ENCODE measurements at regions not wholly inside any gene's neighbourhood (a gene's known extent, or its start where the extent isn't known, plus 50 kb on each side); places are given as distances from the start of the nearest gene placed in this dataset.

GRCh38 chr13:21934284-21934683 lies 263.4 kb downstream of the FGF9 start:
- Mint-ChIP-seq H3K27ac (no peak overlapping the region), H3K9me3 (no peaks in the 10 kb centered on the region), H3K27me3 (no peaks in the 10 kb centered on the region), H3K4me3 (no peak overlapping the region), H3K36me3 (ENCODE audit: low read depth) (no peaks in the 10 kb centered on the region), H3K4me1 (ENCODE audit: low read depth) (no peaks in the 10 kb centered on the region)

- Mint-ChIP-seq H3K9me3 (no peaks in the 10 kb centered on the region), H3K4me3 (no peak overlapping the region), H3K36me3 (ENCODE audit: low read depth) (no peaks in the 10 kb centered on the region), H3K27me3 (no peaks in the 10 kb centered on the region), H3K27ac (no peak overlapping the region), H3K4me1 (ENCODE audit: low read depth) (no peaks in the 10 kb centered on the region)
These were observed 265.8 kb downstream of the FGF9 start for GRCh38 chr13:21936674-21937073.

DNA sequence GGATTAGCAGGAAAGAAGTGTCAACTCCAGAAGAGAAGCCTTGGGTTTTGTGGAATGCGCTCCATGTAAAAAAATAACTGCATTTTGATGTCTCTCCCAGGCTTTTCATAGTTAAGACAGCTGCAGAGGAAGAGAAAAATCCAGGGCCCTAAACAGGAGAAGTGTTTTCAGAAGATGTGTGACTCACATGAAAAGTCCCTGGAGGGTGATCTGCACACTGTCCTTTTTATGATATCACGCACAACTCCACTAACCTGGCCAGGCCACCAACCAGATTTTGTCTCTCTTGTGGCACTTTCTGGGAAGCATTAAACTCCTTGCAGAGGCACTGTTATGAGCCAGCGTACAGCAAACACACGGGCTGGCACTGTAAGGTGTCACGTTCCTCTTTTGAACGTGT lies 267.3 kb downstream of the FGF9 start:
- Mint-ChIP-seq H3K27ac (no peak overlapping the region), H3K36me3 (ENCODE audit: low read depth) (no peaks in the 10 kb centered on the region), H3K4me1 (ENCODE audit: low read depth) (no peaks in the 10 kb centered on the region), H3K9me3 (peaks cover 5% of the 10 kb centered on the region), H3K27me3 (no peaks in the 10 kb centered on the region), H3K4me3 (no peak overlapping the region)

DNA sequence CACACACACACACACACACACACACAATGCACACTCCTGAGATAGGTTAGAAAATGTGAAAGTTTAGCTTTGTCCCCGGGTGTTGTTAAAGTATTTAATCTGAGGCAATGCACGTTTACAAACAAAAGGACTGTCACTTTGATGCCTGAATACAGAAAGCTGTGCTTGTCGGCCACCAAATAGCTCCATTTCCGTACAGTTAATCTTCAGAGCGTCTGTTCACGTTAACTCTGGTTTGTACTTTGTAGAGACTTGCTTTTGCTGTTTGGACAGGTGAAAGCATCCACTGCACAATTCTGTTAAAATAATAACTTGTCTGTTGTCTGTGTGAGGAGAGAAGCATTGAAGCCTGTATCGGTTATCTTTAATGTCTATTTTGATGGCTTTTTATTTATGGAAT lies 267.8 kb downstream of the FGF9 start:
- no peak overlapping the region for H3K4me3 Mint-ChIP-seq
- peaks cover 4% of the 10 kb centered on the region for H3K36me3 Mint-ChIP-seq (ENCODE audit: low read depth)
- H3K27me3 Mint-ChIP-seq: no peaks in the 10 kb centered on the region
- no peaks in the 10 kb centered on the region for H3K4me1 Mint-ChIP-seq (ENCODE audit: low read depth)
- H3K27ac Mint-ChIP-seq: no peak overlapping the region
- peaks cover 10% of the 10 kb centered on the region for H3K9me3 Mint-ChIP-seq

DNA sequence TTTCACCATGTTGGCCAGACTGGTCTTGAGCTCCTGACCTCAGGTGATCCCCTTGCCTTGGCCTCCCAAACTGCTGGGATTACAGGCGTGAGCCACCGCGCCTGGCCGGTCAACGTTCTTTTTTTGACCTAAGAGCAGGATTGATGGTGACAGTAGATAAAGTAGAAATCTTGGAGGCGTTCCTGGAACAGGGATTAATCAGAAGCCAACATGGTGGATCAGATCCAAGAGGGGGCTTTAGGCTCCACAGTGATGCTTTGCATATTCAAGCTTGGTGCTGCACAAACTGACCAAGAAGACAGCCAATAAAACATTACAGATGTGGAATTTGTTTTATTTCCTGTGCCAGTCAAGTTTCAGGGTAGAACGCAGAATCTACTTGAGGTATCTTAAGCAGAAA lies 271.2 kb downstream of the FGF9 start:
- Mint-ChIP-seq H3K4me3 (no peak overlapping the region), H3K36me3 (ENCODE audit: low read depth) (peaks cover 13% of the 10 kb centered on the region), H3K27ac (no peak overlapping the region), H3K4me1 (ENCODE audit: low read depth) (no peaks in the 10 kb centered on the region), H3K27me3 (no peaks in the 10 kb centered on the region), H3K9me3 (peaks cover 28% of the 10 kb centered on the region)

GRCh38 chr13:21944610-21945009 lies 273.7 kb downstream of the FGF9 start:
- no peak overlapping the region for H3K4me3 Mint-ChIP-seq
- no peaks in the 10 kb centered on the region for H3K4me1 Mint-ChIP-seq (ENCODE audit: low read depth)
- no peaks in the 10 kb centered on the region for H3K27me3 Mint-ChIP-seq
- H3K36me3 Mint-ChIP-seq (ENCODE audit: low read depth): peaks cover 13% of the 10 kb centered on the region
- no peak overlapping the region for H3K27ac Mint-ChIP-seq
- peaks cover 28% of the 10 kb centered on the region for H3K9me3 Mint-ChIP-seq

GRCh38 chr13:21945195-21945594 lies 274.3 kb downstream of the FGF9 start:
- Mint-ChIP-seq H3K4me3 (no peak overlapping the region), H3K9me3 (peaks cover 28% of the 10 kb centered on the region), H3K27me3 (no peaks in the 10 kb centered on the region), H3K27ac (no peak overlapping the region), H3K36me3 (ENCODE audit: low read depth) (peaks cover 13% of the 10 kb centered on the region), H3K4me1 (ENCODE audit: low read depth) (no peaks in the 10 kb centered on the region)

DNA sequence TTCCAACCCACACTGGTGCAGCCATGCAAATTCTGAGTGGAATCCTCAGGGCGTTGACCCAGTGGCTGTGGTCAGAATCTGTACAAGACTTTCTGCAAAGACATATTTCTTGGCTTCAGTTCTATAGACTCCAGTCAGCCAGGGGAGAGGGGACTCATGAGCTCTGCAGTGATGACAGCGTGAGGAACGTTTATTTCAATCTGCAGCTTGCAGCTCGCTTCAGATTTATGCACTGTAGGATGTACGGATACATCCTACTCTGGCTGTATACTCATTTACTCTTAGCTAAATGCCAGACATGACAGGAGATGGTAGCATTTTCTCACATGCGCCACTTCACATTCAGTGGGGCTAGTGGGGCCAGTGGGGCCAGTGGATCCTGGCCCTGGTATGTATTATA lies 276.1 kb downstream of the FGF9 start:
- H3K27me3 Mint-ChIP-seq: no peaks in the 10 kb centered on the region
- H3K36me3 Mint-ChIP-seq (ENCODE audit: low read depth): peaks cover 13% of the 10 kb centered on the region
- H3K27ac Mint-ChIP-seq: no peak overlapping the region
- no peak overlapping the region for H3K4me3 Mint-ChIP-seq
- no peaks in the 10 kb centered on the region for H3K4me1 Mint-ChIP-seq (ENCODE audit: low read depth)
- H3K9me3 Mint-ChIP-seq: peaks cover 28% of the 10 kb centered on the region

- no peak overlapping the region for H3K27ac Mint-ChIP-seq
- H3K4me1 Mint-ChIP-seq (ENCODE audit: low read depth): no peaks in the 10 kb centered on the region
These were observed 278.0 kb downstream of the FGF9 start for GRCh38 chr13:21948769-21949474.

DNA sequence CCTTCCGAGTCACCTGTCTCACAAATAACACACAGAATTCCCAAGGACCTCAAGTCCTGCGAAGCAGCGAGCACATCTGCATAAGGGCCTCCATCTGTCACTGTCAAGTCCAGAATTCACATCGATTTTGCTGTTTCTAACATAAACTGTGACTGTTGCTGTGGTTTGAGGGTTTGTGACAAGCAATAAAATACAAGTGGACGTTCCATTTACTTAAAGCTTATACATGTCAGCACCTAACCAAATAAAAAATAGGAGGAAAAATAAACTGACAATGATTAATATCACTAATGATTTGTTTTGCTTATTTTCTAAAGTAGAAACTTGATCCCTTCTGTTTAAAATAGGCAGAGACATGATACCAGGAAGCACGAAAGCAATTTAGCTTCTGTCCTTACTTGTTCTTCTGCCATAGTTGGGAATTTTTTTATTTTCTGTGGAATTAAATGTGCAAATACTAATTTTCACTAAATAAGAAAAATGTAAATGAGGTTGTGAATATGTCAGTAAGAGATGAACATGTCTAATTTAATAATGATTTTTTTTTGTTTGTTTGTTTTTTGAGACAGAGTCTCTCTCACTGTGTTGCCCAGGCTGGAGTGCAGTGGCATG lies 279.1 kb downstream of the FGF9 start:
- Mint-ChIP-seq H3K4me3 (no peak overlapping the region), H3K27ac (no peak overlapping the region), H3K36me3 (ENCODE audit: low read depth) (peaks cover 4% of the 10 kb centered on the region), H3K27me3 (no peaks in the 10 kb centered on the region), H3K4me1 (ENCODE audit: low read depth) (no peaks in the 10 kb centered on the region), H3K9me3 (peaks cover 13% of the 10 kb centered on the region)

More at GRCh38 chr13:21948769-21949474, 278.0 kb downstream of the FGF9 start:
- H3K4me3 Mint-ChIP-seq: no peak overlapping the region
- H3K36me3 Mint-ChIP-seq (ENCODE audit: low read depth): peaks cover 6% of the 10 kb centered on the region
- H3K27me3 Mint-ChIP-seq: no peaks in the 10 kb centered on the region
- H3K9me3 Mint-ChIP-seq: peaks cover 17% of the 10 kb centered on the region

- no peaks in the 10 kb centered on the region for H3K27me3 Mint-ChIP-seq
- no peaks in the 10 kb centered on the region for H3K4me1 Mint-ChIP-seq (ENCODE audit: low read depth)
- no peak overlapping the region for H3K27ac Mint-ChIP-seq
- no peaks in the 10 kb centered on the region for H3K36me3 Mint-ChIP-seq (ENCODE audit: low read depth)
- H3K9me3 Mint-ChIP-seq: peaks cover 4% of the 10 kb centered on the region
- H3K4me3 Mint-ChIP-seq: no peak overlapping the region
These were observed 285.8 kb downstream of the FGF9 start for GRCh38 chr13:21956666-21957065.

- peaks cover 7% of the 10 kb centered on the region for H3K9me3 Mint-ChIP-seq
- no peaks in the 10 kb centered on the region for H3K36me3 Mint-ChIP-seq (ENCODE audit: low read depth)
- no peak overlapping the region for H3K27ac Mint-ChIP-seq
- H3K4me1 Mint-ChIP-seq (ENCODE audit: low read depth): no peaks in the 10 kb centered on the region
- H3K4me3 Mint-ChIP-seq: no peak overlapping the region
- H3K27me3 Mint-ChIP-seq: peaks cover 3% of the 10 kb centered on the region
These were observed 287.0 kb downstream of the FGF9 start for GRCh38 chr13:21957833-21958232.

- H3K4me3 Mint-ChIP-seq: no peak overlapping the region
- no peaks in the 10 kb centered on the region for H3K4me1 Mint-ChIP-seq (ENCODE audit: low read depth)
- H3K36me3 Mint-ChIP-seq (ENCODE audit: low read depth): no peaks in the 10 kb centered on the region
- no peak overlapping the region for H3K27ac Mint-ChIP-seq
- H3K9me3 Mint-ChIP-seq: peaks cover 4% of the 10 kb centered on the region
- H3K27me3 Mint-ChIP-seq: peaks cover 3% of the 10 kb centered on the region
These were observed 289.2 kb downstream of the FGF9 start for GRCh38 chr13:21960108-21960507.

- Mint-ChIP-seq H3K9me3 (peaks cover 4% of the 10 kb centered on the region), H3K27me3 (peaks cover 3% of the 10 kb centered on the region)
These were observed 293.8 kb downstream of the FGF9 start for GRCh38 chr13:21964686-21965085.

GRCh38 chr13:21965095-21965494 lies 294.2 kb downstream of the FGF9 start:
- Mint-ChIP-seq H3K9me3 (peaks cover 4% of the 10 kb centered on the region), H3K27ac (no peak overlapping the region), H3K4me1 (ENCODE audit: low read depth) (no peaks in the 10 kb centered on the region), H3K4me3 (no peak overlapping the region), H3K27me3 (peaks cover 3% of the 10 kb centered on the region), H3K36me3 (ENCODE audit: low read depth) (no peaks in the 10 kb centered on the region)

More at GRCh38 chr13:21964686-21965085, 293.8 kb downstream of the FGF9 start:
- Mint-ChIP-seq H3K4me1 (ENCODE audit: low read depth) (no peaks in the 10 kb centered on the region), H3K27ac (no peak overlapping the region), H3K4me3 (no peak overlapping the region), H3K36me3 (ENCODE audit: low read depth) (no peaks in the 10 kb centered on the region)

DNA sequence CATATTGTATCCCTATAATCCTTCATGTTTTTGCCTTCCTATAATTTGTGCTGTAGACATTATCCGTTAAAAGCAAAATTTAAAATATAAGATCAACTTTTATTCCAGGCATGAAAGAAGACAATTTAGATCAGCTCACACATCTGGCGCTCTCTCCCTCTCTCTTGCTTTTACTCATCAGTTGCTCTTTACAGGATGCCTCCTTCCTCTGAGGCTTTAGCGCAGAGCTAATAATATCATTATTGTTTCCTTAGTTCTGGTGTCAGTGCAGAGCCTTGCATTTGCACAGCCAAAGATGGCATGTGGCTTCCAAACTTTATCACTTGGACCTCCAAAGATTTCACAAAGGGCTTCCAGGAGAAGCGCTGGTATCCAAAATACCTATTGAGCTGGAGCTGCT lies 295.1 kb downstream of the FGF9 start:
- no peaks in the 10 kb centered on the region for H3K36me3 Mint-ChIP-seq (ENCODE audit: low read depth)
- H3K4me3 Mint-ChIP-seq: no peak overlapping the region
- peaks cover 3% of the 10 kb centered on the region for H3K27me3 Mint-ChIP-seq
- H3K4me1 Mint-ChIP-seq (ENCODE audit: low read depth): no peaks in the 10 kb centered on the region
- no peak overlapping the region for H3K27ac Mint-ChIP-seq
- H3K9me3 Mint-ChIP-seq: peaks cover 4% of the 10 kb centered on the region
